Liver (tissue), 8 donors: ENCODE measurements at regions not wholly inside any gene's neighbourhood (a gene's known extent, or its start where the extent isn't known, plus 50 kb on each side); places are given as distances from the start of the nearest gene placed in this dataset.

Experiments
- DNase-seq: peaks from one replicate; pipeline ENCODE4 v3.0.0-alpha.2; 2017; ENCODE audit warnings: low spot score
- H3K27ac ChIP-seq, 2 donors: one replicate each; pipeline ENCODE4 v1.7.0; 2013; ENCODE audit warnings: inconsistent platforms in 2 of 2, low read length in 2 of 2, control low read depth in 1 of 2, low read depth in 1 of 2, mild to moderate bottlenecking in 1 of 2
- H3K27me3 ChIP-seq, 4 donors: one replicate each; pipeline versions ENCODE4 v1.6.1 to v1.7.0; 2013; ENCODE audit warnings: low read length in 3 of 4, inconsistent platforms in 1 of 4, mild to moderate bottlenecking in 1 of 4, moderate library complexity in 1 of 4; ENCODE audit not compliant: control insufficient read depth in 4 of 4, insufficient read depth in 4 of 4
- H3K36me3 ChIP-seq, 4 donors: one replicate each; pipeline versions ENCODE4 v1.6.1 to v1.7.0; 2013; ENCODE audit warnings: low read length in 3 of 4, mild to moderate bottlenecking in 3 of 4, low read depth in 1 of 4, moderate library complexity in 1 of 4; ENCODE audit not compliant: control insufficient read depth in 4 of 4, insufficient read depth in 3 of 4
- H3K4me1 ChIP-seq, 4 donors: one replicate each; pipeline versions ENCODE4 v1.6.1 to v1.7.0; 2013; ENCODE audit warnings: low read length in 3 of 4, mild to moderate bottlenecking in 3 of 4, moderate library complexity in 1 of 4; ENCODE audit not compliant: control insufficient read depth in 4 of 4, insufficient read depth in 4 of 4
- H3K4me3 ChIP-seq, 3 donors: one replicate each; pipeline versions ENCODE4 v1.6.1 to v1.7.0; 2013; ENCODE audit warnings: low read length in 3 of 3, control low read depth in 1 of 3, low read depth in 1 of 3, mild to moderate bottlenecking in 1 of 3
- H3K9ac ChIP-seq, 2 donors: one replicate each; pipeline ENCODE4 v1.7.0; 2013; ENCODE audit warnings: low read length in 2 of 2, mild to moderate bottlenecking in 2 of 2, moderate library complexity in 2 of 2, control low read depth in 1 of 2, low read depth in 1 of 2
- H3K9me3 ChIP-seq, 4 donors: one replicate each; pipeline versions ENCODE4 v1.6.1 to v1.7.0; 2013; ENCODE audit warnings: low read length in 3 of 4; ENCODE audit not compliant: control insufficient read depth in 4 of 4
- EGR1 ChIP-seq, 2 donors: IDR thresholded peaks; 2 replicates each; pipeline ENCODE4 v1.6.1; 2016 to 2018; ENCODE audit warnings: antibody characterized with exemption in 2 of 2, low read depth in 2 of 2
- FOXA1 ChIP-seq: IDR thresholded peaks from 2 replicates; pipeline ENCODE4 v1.6.1; 2016; ENCODE audit warnings: antibody characterized with exemption
- FOXA2 ChIP-seq: IDR thresholded peaks from 2 replicates; pipeline ENCODE4 v1.6.1; 2016; ENCODE audit warnings: antibody characterized with exemption
- GABPA ChIP-seq, 2 donors: IDR thresholded peaks in 1 of 2; conservative IDR thresholded peaks in 1 of 2; 2 replicates each; pipeline ENCODE4 v1.6.1; 2016; ENCODE audit warnings: antibody characterized with exemption in 2 of 2, mild to moderate bottlenecking in 1 of 2, moderate library complexity in 1 of 2
- HNF4A ChIP-seq, 2 donors: conservative IDR thresholded peaks; 2 replicates each; pipeline ENCODE4 v1.6.1; 2016; ENCODE audit warnings: antibody characterized with exemption in 2 of 2, mild to moderate bottlenecking in 2 of 2
- HNF4G ChIP-seq: IDR thresholded peaks from 2 replicates; pipeline ENCODE4 v1.6.1; 2016; ENCODE audit warnings: antibody characterized with exemption
- JUND ChIP-seq, 2 donors: IDR thresholded peaks; 2 replicates each; pipeline ENCODE4 v1.6.1; 2016; ENCODE audit warnings: antibody characterized with exemption in 2 of 2
- NR2F2 ChIP-seq: IDR thresholded peaks from 2 replicates; pipeline ENCODE4 v1.6.1; 2016; ENCODE audit warnings: antibody characterized with exemption
- RAD21 ChIP-seq, 2 donors: IDR thresholded peaks; 2 replicates each; pipeline ENCODE4 v1.6.1; 2016; ENCODE audit warnings: antibody characterized with exemption in 2 of 2, mild to moderate bottlenecking in 2 of 2
- RXRA ChIP-seq, 2 donors: IDR thresholded peaks; 2 replicates each; pipeline ENCODE4 v1.6.1; 2017 to 2018; ENCODE audit warnings: antibody characterized with exemption in 2 of 2, mild to moderate bottlenecking in 1 of 2
- SP1 ChIP-seq: IDR thresholded peaks from 2 replicates; pipeline ENCODE4 v1.6.1; 2018; ENCODE audit warnings: antibody characterized with exemption, mild to moderate bottlenecking
- TAF1 ChIP-seq: conservative IDR thresholded peaks from 2 replicates; pipeline ENCODE4 v1.6.1; 2016; ENCODE audit warnings: antibody characterized with exemption, mild to moderate bottlenecking
- YY1 ChIP-seq: IDR thresholded peaks from 2 replicates; pipeline ENCODE4 v1.6.1; 2016; ENCODE audit warnings: antibody characterized with exemption, mild to moderate bottlenecking
- WGBS: extraction: QIAGEN DNeasy Blood & Tissue Kit; methylation state at CpG from one replicate; pipeline ENCODE4 v1.1.7; 2013; 5-methylcytosine and 5-hydroxymethylcytosine counted together
- TF ChIP-seq, protein P1 (sequence below): IDR thresholded peaks from 2 replicates; pipeline ENCODE4 v1.6.1; 2016; ENCODE audit warnings: antibody characterized with exemption
- TF ChIP-seq, protein P2 (sequence below): IDR thresholded peaks from 2 replicates; pipeline ENCODE4 v1.6.1; 2016; ENCODE audit warnings: antibody characterized with exemption
- TF ChIP-seq, protein P3 (sequence below): fragments of 150-350 bp; IDR thresholded peaks from 2 replicates; pipeline ENCODE4 v1.5.1; 2017; ENCODE audit warnings: improper control_type of control experiment, low read depth, low read length; ENCODE audit not compliant: missing input control
- TF ChIP-seq, protein P4 (sequence below): IDR thresholded peaks from 2 replicates; pipeline ENCODE4 v1.6.1; 2016; ENCODE audit warnings: antibody characterized with exemption
- TF ChIP-seq, protein P5 (sequence below): IDR thresholded peaks from 2 replicates; pipeline ENCODE4 v1.6.1; 2016; ENCODE audit warnings: antibody characterized with exemption, mild to moderate bottlenecking
- donor health status: healthy.
- donor health status: healthy.
- donor health status: healthy.
- donor health status: healthy.
- donor health status: healthy.

DNA sequence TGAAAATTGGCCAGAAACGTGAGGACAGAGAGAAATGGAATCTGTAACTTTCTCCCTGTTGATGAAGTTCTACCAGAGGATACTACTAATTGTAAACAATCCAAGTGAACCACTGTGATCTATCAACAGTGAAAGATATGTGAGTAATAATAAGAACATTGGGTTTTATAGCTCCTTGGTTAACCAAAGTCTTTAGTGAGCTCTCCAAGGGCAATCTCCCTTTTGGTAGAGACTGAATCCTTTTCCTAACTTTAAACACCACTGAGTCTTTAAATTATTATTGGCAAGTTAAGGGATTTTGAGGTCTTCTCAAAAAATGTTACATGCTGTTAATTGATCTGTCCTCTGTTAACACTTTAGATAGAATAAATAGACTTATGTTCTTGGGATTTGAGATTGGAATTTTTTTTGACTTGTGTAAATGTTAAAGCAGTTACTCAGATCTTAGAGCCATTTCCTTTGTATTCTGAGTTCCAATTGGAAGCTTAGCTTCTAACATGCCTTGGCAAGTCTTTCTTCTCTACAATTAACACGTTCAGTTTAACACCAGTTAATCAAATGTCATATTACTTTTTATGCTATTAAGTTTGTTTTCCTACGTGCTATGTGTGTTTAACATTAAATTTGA lies 338.2 kb upstream of the DDHD1 start:
- Histone ChIP-seq H3K9ac (no peak overlapping the region), H3K4me3 (no peak overlapping the region), H3K36me3 (no peaks in the 10 kb centered on the region), H3K9me3 (no peaks in the 10 kb centered on the region), H3K27me3 (peaks cover 0 to 3% (median 0%) of the 10 kb centered on the region in 4 donors), H3K27ac (no peak overlapping the region), H3K4me1 (no peaks in the 10 kb centered on the region)
- TF ChIP-seq FOXA1 (no peak), HNF4G (no peak), GABPA (IDR thresholded peaks at IDR 0.05 in 1 of 2, conservative IDR thresholded peaks at IDR 0.05 in 1 of 2) (no peak), SP1 (no peak)
- TF ChIP-seq, protein P1, sequence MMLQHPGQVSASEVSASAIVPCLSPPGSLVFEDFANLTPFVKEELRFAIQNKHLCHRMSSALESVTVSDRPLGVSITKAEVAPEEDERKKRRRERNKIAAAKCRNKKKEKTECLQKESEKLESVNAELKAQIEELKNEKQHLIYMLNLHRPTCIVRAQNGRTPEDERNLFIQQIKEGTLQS: no peak
- WGBS: 71% methylated on average over 3 of the region's 3 CpGs
- no peak for DNase-seq

DNA sequence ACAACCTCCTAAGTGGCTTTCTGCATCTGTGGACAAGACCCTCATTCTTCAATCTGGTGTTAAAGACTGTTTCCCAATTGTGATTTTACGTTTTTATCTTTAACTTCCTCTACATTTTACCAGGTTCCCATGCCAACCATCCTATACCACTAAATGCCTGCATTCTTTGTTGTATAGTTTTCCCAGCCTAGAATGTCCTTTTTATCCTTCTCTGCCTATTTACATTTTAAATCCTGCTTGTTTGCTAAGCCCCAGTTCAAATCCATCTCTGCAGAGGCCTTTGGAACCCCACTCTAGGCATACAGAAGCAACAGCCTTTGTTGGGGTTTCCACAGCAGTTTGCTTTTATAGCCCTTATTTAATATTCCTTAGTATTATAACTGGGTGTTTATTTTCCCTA lies 325.1 kb upstream of the DDHD1 start:
- TF ChIP-seq YY1: no peak
- TF ChIP-seq NR2F2: no peak
- TF ChIP-seq, protein P1: no peak
- TF ChIP-seq, protein P2, sequence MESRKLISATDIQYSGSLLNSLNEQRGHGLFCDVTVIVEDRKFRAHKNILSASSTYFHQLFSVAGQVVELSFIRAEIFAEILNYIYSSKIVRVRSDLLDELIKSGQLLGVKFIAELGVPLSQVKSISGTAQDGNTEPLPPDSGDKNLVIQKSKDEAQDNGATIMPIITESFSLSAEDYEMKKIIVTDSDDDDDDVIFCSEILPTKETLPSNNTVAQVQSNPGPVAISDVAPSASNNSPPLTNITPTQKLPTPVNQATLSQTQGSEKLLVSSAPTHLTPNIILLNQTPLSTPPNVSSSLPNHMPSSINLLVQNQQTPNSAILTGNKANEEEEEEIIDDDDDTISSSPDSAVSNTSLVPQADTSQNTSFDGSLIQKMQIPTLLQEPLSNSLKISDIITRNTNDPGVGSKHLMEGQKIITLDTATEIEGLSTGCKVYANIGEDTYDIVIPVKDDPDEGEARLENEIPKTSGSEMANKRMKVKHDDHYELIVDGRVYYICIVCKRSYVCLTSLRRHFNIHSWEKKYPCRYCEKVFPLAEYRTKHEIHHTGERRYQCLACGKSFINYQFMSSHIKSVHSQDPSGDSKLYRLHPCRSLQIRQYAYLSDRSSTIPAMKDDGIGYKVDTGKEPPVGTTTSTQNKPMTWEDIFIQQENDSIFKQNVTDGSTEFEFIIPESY: no peak
- TF ChIP-seq GABPA (IDR thresholded peaks at IDR 0.05 in 1 of 2, conservative IDR thresholded peaks at IDR 0.05 in 1 of 2): no peak
- no peak for TF ChIP-seq RXRA (IDR thresholded peaks at IDR 0.05)
- no peak for TF ChIP-seq FOXA1
- no peak for TF ChIP-seq RAD21 (IDR thresholded peaks at IDR 0.05)
- TF ChIP-seq TAF1: no peak
- TF ChIP-seq HNF4A (conservative IDR thresholded peaks at IDR 0.05): no peak
- TF ChIP-seq JUND (IDR thresholded peaks at IDR 0.05): no peak
- TF ChIP-seq, protein P3, sequence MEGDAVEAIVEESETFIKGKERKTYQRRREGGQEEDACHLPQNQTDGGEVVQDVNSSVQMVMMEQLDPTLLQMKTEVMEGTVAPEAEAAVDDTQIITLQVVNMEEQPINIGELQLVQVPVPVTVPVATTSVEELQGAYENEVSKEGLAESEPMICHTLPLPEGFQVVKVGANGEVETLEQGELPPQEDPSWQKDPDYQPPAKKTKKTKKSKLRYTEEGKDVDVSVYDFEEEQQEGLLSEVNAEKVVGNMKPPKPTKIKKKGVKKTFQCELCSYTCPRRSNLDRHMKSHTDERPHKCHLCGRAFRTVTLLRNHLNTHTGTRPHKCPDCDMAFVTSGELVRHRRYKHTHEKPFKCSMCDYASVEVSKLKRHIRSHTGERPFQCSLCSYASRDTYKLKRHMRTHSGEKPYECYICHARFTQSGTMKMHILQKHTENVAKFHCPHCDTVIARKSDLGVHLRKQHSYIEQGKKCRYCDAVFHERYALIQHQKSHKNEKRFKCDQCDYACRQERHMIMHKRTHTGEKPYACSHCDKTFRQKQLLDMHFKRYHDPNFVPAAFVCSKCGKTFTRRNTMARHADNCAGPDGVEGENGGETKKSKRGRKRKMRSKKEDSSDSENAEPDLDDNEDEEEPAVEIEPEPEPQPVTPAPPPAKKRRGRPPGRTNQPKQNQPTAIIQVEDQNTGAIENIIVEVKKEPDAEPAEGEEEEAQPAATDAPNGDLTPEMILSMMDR: no peak
- no peak for TF ChIP-seq FOXA2
- no peak for TF ChIP-seq SP1
- TF ChIP-seq EGR1 (IDR thresholded peaks at IDR 0.05; ENCODE audit: low read depth in 2 of 2): no peak
- TF ChIP-seq, protein P4, sequence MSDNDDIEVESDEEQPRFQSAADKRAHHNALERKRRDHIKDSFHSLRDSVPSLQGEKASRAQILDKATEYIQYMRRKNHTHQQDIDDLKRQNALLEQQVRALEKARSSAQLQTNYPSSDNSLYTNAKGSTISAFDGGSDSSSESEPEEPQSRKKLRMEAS: no peak
- TF ChIP-seq HNF4G: no peak
- TF ChIP-seq, protein P5, sequence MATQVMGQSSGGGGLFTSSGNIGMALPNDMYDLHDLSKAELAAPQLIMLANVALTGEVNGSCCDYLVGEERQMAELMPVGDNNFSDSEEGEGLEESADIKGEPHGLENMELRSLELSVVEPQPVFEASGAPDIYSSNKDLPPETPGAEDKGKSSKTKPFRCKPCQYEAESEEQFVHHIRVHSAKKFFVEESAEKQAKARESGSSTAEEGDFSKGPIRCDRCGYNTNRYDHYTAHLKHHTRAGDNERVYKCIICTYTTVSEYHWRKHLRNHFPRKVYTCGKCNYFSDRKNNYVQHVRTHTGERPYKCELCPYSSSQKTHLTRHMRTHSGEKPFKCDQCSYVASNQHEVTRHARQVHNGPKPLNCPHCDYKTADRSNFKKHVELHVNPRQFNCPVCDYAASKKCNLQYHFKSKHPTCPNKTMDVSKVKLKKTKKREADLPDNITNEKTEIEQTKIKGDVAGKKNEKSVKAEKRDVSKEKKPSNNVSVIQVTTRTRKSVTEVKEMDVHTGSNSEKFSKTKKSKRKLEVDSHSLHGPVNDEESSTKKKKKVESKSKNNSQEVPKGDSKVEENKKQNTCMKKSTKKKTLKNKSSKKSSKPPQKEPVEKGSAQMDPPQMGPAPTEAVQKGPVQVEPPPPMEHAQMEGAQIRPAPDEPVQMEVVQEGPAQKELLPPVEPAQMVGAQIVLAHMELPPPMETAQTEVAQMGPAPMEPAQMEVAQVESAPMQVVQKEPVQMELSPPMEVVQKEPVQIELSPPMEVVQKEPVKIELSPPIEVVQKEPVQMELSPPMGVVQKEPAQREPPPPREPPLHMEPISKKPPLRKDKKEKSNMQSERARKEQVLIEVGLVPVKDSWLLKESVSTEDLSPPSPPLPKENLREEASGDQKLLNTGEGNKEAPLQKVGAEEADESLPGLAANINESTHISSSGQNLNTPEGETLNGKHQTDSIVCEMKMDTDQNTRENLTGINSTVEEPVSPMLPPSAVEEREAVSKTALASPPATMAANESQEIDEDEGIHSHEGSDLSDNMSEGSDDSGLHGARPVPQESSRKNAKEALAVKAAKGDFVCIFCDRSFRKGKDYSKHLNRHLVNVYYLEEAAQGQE: no peak
- H3K9ac ChIP-seq: no peak overlapping the region
- H3K27me3 ChIP-seq: no peaks in the 10 kb centered on the region
- WGBS: 75% methylated on average over 1 of the region's 1 CpG
- no peak overlapping the region for H3K27ac ChIP-seq
- H3K36me3 ChIP-seq: no peaks in the 10 kb centered on the region
- DNase-seq: no peak
- H3K4me1 ChIP-seq: no peaks in the 10 kb centered on the region
- peaks cover 0 to 6% (median 0%) of the 10 kb centered on the region in 4 donors for H3K9me3 ChIP-seq
- H3K4me3 ChIP-seq: no peak overlapping the region
